GM21737 (cell line): ENCODE measurements at regions not wholly inside any gene's neighbourhood (a gene's known extent, or its start where the extent isn't known, plus 50 kb on each side); places are given as distances from the start of the nearest gene placed in this dataset.

Experiments
- ATAC-seq: cut with Tn5 transposase; IDR thresholded peaks from one replicate; pipeline ENCODE4 v1.9.1; 2021; ENCODE audit warnings: mild to moderate bottlenecking, moderate library complexity; ENCODE audit not compliant: unreplicated experiment

DNA sequence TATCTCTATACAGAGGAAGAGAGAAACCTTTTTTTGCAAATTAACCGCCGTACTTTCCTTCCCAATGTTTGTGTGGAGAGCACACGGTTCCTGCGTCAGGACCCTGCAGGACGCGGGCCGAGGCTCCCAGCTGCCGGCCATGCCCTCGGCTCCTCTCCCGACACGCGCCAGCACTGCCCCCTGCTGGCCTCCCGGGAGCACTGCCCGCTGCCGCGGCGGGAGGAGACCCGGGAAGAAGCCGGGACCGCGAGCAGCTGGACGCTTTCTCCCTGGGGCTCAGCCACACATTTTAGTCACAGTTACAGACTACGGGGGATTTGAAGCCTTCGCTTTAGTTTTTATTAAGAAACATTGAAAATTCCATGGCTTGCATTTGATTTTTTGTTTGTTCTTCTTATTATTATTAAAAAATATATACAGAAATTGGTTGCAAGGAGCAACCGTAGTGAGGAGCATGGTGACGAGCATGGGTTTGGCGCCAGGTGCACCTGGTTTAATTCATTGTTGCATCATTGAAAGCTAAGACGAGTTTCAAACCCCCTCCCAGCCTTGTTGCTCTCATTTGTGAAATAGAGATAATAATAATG, 401.2 kb downstream of the GALR1 start:
- peak; percentile 82 for ATAC-seq

DNA sequence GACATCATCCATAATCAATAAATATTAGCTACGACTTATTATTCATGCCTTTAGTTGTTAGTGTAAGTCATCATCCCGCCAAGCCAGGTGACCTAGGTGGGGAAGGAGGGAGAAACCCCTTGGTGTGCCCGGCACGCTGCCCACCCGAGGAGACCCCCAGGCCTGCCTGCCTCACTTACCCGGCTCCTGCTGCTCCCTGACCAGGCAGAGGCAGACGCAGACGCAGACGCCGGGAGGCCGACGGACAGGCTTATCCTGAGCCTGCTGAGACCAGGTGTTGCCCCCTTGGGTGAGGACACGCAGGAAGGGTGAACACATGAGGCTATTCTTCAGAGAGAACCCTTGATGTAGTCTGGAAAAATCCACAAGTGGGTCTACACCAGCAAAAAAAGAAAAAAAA, 401.8 kb downstream of the GALR1 start:
- no peak for ATAC-seq

DNA sequence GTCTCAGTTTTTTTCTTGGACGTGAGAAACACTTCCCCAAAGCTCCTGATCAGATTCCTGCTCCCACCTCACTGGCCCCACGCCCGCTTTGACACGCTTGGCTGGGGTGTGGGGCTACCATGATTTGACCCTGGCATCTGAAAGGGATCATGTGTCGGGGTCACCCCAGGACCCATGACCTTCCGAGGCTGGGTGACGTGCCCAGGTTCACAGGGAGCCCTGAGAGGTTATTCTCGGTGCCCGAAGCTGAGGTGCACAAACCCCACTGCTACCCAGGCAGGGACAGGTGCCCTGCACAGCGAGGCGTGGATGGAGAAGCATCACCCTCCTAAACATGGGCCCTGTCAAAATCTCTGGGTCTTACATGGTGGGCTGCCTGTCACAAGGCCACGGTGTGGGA, 404.1 kb downstream of the GALR1 start:
- ATAC-seq, result no peak

DNA sequence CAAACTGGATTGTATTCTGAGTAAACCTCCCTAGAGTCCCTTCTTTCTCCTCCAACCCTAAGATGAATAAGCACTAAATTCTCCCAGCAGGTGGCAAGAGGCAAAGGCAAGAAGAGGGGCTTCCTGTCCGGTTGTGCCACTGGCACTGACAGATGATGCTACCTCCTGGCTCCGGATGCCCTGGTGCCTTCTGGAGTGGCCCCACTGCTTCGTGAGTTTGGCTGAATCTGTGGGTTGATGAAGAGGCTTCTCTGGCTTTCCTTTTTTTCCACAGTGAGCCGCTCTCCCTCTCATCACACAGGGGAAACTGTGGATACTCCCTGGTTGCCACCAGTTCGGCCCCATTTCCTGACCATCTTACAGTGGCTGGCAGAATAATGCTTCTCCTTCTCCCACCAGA, 404.7 kb downstream of the GALR1 start:
- no peak for ATAC-seq

DNA sequence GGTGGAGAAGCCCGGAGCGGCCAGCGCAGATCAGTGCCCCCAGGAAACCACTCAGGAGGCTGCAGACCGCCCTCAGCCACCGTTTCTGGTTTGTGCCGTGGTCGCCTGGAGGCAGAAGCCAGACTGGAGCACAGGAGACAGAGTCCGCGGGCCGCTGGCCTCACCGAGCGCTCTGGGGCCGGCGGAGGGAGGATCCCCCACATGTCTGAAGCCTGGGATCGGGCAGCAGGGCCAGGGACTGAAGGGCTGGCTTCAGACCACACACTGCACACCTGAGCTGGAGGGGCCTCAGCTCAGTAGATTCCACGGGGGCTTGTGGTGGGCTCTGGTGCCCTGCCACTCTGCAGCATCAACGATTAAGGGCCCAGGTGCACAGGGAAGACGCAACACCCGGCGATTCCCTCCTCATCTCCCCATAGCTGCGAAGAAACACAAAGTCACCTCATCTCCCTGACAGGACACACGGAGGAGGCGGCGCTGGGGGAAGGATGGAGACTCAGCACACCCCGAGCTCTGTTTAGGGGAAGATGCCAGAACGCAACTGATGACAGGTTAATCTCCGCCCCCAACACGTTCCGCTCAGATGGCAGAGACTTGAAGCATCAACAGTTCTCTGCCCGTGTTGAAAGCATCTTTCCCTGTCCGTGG, 408.1 kb downstream of the GALR1 start:
- ATAC-seq, result no peak

DNA sequence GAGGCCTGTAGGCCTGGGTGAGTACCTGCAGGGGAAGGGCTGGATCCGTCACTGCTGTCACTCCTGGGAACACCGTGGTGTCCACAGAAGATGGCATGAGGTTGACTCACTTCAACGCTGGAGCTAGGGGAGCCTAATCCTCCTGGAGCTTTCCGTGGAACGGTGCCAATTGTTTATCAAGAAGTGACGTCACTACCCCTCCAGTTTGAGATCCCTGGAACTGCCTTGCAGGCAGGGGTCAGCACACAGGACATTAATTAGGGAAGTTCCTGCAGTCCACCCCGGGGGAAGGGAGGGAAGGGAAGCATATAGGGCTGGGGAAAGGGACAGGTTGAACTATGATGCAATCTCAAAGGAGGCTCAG, 408.6 kb downstream of the GALR1 start:
- no peak for ATAC-seq

DNA sequence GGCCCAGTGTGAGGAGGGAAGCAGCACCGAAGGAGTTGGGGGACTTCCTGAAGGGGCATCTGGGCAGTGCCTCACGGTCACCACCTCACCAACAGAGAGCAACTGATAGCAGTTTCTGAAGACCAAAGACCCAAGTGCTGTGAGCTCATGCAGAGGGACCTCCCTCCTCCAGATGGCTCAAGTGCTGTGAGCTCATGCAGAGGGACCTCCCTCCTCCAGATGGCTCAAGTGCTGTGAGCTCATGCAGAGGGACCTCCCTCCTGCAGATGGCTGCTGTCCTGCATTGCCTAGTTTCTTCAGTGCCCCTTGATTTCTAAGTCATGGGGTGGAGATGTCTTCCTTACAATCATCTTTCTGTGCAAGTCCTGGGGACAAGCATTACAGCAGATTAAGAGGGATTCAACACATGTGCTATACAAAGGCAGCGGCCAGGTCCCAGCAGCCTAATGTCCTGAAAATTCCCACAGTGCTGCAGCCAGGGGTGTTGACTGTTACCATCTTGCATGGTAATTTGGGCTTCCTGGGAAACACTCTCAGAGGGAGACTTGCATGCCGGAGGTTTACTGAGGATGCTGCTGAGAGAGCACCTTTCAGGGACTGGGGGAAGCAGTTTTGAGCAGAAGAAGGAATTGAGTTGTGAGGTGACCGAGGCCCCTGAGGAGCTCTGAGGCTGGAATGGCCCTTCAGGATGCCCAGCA, 409.3 kb downstream of the GALR1 start:
- ATAC-seq, result no peak

DNA sequence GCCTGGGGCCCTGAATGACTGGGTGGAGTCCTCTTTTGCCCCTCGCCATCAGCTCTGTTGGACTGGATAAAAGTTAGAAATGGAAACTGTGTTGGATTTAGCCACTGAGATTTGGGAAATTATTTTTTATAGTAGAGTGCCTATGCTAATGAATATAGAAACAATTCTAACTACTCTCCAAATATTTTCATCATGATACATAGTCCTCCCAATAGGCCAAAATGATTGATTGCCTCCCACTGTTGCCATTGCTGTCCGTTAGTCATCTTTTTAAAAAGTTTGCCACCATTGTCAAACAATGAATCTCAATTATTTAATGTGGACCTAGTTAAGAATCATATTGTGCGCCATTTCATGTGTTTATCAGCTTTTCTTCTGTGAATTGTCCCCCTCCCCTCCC, 417.0 kb downstream of the GALR1 start:
- ATAC-seq, result no peak

DNA sequence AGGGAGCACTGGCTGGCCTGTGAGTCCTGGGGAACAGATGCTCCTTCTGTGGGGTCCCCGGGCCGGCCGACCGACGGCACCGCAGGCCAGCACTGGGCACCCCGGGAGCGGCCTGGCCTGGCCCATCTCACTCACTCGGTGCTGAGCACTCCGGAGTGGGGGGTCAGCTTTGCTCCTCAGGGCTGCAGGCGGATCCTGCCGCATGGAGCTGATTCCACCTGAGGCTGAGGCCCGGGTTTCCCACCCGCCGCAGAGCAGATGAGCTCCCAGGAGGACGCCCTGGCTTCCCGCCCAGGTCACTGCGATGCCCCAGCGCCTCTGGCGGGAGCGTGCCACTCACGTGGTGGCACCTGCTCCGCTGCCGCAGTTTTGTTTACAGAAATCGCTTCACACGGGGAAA, 418.6 kb downstream of the GALR1 start:
- ATAC-seq, result no peak

DNA sequence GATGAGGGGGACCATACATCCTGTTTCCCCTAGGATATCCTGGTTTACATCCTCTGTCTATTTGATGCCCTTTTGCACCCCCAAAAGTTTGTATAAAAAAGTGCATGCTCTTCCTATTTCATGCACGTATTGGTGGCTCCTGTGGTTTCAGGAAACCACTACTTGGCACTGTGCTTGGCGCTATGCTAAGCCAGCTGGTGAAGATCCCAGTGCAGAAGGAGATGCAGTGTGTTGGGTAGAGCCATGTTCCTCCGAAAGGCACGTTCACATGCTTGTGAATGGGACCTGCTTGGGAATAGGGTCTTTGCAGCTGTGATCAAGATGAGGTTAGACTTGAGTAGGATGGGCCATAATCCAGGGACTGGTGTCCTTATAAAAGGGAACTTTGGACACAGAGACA, 419.7 kb downstream of the GALR1 start:
- ATAC-seq, result no peak

DNA sequence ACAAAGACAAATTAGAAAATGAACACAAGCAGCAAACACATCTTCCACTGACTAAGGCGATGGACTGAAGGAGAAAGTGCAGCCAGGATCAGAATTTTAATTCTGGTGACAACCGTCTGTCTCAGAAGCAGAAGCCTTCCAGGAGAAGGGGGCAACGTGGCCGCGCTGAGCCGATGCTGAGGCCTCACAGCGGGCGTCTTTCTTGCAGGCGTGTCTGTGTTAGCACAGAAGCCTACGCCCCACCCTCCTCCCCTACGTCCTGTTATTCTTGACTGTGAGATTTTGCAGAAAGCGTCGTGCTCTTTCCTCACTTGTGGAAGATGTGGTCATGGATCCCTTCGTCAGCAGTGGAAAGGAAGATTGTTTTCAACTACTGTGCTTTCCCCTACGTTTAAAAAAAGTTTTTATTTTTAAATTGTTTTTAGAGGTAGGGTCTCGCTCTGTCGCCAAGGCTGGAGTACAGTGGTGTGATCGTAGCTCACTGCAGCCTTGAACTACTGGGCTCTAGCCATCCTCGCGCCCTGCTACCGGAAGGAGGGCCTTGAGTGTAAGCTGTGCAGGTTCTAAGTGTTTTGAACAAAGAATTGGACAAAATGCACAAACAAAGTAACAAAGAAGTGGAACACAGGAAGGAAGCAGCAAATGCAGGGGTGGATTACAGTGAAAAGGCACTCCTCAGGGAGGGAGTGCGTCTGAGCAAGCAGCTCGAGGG, 422.0 kb downstream of the GALR1 start:
- ATAC-seq, result no peak

DNA sequence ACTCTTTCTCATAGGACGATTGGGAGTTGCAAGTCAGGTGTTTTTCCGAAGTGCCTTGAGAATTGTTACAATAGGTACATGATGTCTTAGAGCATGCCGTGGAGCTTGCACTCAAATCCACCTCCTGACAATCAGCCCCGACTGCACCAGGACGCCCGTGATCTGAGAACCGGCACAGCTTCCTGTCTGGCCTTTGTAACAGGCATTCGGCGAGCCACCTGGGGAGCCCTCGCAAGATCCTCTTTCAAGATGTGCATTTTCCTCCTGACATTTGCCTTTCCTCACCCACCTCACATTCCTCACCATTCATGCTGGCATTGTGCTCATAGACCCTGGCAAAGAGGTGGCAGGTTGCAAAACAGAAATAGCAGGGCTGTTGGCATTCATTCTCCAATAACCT, 427.3 kb downstream of the GALR1 start:
- no peak for ATAC-seq

DNA sequence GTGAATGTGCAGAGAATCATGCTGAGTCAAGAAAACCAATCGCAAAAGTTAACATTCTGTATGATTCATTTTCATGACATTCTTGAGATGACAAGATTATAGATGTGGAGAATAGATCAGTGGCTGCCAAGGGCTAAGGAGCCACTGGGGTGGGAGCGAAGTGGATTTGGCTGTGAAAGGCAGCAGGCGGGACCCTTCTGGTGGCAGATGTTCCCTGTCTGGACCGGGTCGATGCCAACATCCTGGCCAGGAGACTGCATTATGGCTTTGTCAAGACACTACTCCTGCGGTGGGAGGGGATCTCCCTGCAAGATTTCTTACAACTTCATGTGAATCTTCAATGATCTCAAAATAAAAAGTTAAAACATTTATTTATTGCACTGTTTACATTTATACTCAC, 427.9 kb downstream of the GALR1 start:
- no peak for ATAC-seq

DNA sequence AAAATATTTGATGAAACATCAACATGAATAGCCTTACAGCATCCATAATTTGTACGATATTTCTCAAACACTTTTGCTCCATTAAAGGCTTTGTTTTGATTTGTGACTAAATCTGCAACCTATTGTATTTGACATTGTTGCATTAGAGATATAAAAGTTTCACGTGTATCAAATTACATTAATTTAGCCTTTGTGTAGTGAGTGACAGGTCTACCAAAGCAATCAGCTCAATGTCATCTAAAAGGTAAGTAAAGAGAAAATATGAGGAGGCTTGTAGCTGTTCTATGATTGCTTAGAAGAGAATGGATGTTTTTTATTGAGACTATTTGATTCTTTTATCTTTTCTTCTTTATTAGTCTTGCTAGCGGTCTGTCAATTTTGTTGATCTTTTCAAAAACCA, 430.2 kb downstream of the GALR1 start:
- no peak for ATAC-seq

DNA sequence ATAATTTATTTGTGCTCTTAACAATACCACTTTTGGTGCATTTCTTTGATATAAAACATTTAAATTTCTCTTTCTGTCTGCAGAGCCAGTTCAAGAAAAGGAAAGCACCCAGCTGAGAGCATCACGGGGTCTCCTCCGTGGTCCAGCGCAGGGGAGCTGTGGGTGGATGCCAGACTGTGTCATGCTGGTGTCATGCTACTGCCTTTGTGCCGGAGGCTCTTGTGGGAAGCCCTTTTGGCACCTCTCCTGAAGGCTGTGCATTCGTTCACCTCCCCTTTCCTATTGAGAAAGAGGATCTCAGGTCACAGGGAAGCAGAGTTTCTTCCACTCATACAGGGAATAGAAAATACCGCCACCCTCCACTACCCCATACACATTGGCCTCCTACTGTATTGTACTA, 450.4 kb downstream of the GALR1 start:
- no peak for ATAC-seq

DNA sequence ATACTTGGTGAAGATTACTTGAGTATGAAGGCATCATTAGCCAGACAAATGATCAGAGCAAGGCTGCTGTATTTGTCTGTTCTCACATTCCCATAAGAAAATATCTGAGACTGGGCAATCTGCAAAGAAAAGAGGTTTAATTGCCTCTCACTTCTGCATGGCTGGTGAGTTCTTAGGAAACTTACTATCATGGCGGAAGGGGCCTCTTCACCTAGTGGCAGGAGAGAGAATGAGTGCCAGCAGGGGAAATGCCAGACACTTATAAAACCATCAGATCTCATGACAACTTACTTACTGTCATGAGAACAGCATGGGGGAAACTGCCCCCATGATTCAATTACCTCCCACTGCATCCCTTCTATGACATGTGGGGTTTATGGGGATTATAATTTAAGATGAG, 452.3 kb downstream of the GALR1 start:
- no peak for ATAC-seq

DNA sequence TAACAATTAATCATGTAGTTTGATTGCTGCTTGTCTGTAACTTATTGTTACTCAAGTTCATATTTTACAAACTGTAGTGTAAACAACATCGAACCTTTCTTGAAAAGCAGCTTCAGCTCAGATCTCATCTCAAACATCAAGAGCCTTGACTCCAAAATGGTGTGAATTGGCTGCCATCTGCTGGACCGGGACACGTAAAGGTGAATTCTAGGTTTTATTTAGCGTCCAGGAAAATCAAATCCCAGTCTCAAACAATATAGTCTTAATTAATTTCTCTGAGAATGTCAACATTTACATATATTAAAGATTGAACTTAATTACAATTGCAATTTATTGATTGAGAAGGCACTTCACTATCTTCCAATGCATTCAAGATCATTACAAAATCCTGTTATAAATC, 453.0 kb downstream of the GALR1 start:
- ATAC-seq, result no peak

DNA sequence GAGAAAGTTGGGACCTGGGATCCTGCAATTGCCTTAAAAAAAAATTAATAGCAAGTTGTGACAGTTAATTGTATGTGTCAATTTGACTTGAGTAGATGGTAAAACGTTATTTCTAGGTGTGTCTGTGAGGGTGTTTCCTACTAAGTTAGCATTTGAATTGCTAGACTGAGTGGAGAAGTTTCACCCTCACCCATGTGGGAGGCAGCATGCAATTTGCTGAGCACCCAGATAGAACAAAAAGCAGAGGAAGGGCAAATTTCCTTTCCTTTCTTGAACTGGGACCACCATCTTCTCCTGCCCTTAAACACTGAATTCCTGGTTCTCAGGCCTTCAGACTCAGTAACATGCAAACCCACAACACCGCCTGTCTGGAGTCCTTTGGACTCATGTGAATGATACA, 455.7 kb downstream of the GALR1 start:
- ATAC-seq, result no peak

DNA sequence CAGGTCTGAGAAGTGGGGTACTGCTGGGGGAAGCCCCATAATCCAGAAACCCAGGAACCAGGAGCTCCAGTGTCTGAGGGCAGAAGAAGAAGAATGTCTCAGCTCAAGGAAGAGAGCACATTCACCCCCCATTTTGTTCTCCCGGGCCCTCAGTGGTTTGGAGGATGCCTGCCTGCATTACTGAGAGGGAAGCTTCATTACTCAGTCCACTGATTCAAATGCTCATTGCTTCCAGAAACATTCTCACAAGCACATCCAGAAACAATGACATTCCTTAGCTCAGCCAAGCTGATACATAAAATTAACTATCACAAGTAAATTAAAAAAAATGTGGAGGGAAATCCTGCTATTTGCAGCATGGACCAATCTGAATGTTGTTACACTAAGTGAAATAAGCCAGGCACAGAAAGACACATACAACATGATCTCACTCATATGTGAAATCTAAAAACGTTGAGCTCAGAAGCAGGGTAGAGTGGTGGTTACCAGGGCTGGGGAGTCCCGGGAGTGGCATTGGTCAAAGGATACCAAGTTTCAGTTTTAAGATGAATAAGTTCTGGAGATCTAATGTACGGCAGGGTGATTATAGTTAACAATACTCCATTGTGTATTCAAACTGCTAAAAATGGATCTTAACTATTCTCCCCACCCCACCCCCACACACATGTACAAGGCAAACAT, 459.3 kb downstream of the GALR1 start:
- ATAC-seq, result peak; percentile 79

DNA sequence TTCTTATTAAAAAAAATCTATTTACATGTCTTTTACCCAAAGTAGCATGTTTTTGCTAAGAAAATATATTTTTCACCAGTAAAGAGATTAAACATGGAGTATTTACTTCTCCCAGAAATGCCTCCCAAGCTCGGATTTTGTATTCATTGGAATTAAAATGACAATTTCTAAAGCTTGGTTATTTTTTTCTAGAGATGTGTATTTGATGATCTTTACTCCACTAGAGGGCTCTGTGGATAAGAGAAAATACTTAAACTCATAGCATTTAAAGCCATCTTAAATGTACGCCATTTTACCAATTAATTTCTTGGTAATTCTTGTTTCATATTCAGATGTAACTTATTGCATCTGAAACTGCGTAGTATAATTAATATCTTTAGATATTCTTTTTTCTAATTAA, 461.4 kb downstream of the GALR1 start:
- no peak for ATAC-seq

DNA sequence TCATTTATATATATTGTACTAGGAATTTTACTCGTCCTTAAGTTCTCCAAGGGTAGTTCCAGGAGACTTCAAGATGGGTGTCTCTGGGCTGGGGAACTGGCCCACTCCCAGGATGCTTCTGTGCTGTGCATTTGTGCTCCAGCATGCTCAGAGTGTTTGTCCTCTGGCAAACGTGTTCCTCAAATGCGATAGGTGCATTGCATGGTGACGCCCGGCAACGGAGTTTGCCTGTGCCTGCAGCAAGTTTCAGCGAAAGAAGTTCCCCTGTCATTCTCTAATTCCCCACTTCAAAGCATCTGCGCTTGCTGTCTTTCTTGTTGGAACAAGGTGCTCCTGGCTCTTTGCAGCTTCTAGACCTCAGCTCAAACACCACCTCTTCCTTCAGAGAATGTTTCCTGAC, 465.1 kb downstream of the GALR1 start:
- ATAC-seq, result no peak

DNA sequence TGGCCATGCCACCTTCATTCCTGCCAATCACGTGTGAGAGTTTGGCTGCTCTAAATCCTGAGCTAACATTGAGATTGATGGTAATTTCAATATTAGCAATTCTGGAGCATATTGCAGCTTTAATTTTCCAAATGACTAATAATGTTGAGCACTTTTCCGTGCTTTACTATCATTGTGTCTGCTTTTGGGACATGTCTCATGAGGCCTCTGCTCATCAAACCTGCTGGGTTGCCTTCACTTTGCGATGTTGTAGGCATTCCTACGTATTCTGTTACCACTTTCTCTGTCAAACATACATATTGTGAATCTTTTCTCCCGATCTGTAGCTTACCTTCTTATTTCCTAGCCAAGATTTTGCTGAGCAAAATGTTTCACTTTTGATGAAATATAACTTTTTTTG, 466.6 kb downstream of the GALR1 start:
- no peak for ATAC-seq
